Parathyroid adenoma (tissue), 2 donors: ENCODE measurements at regions not wholly inside any gene's neighbourhood (a gene's known extent, or its start where the extent isn't known, plus 50 kb on each side); places are given as distances from the start of the nearest gene placed in this dataset.

Experiments used
- H2AFZ ChIP-seq: fragments of 300-600 bp; sonication (generic); one replicate; pipeline ENCODE4 v1.7.0; 2017; ENCODE audit warnings: antibody characterized with exemption, mild to moderate bottlenecking
- H3K27ac ChIP-seq: fragments of 300-600 bp; sonication (generic); one replicate; pipeline ENCODE4 v1.7.0; 2017
- H3K27me3 ChIP-seq: fragments of 300-600 bp; sonication (generic); one replicate; pipeline ENCODE4 v1.7.0; 2017; ENCODE audit warnings: low read length; ENCODE audit not compliant: control insufficient read depth, insufficient read depth
- H3K36me3 ChIP-seq: fragments of 300-600 bp; sonication (generic); one replicate; pipeline ENCODE4 v1.7.0; 2017; ENCODE audit warnings: low read length; ENCODE audit not compliant: control insufficient read depth, insufficient read depth
- H3K4me1 ChIP-seq: fragments of 300-600 bp; sonication (generic); one replicate; pipeline ENCODE4 v1.7.0; 2017; ENCODE audit warnings: control low read depth
- H3K4me2 ChIP-seq: fragments of 300-600 bp; sonication (generic); one replicate; pipeline ENCODE4 v1.7.0; 2017; ENCODE audit warnings: low read length
- H3K4me3 ChIP-seq: fragments of 300-600 bp; sonication (generic); one replicate; pipeline ENCODE4 v1.7.0; 2017; ENCODE audit warnings: low read depth, low read length
- H3K79me2 ChIP-seq: fragments of 300-600 bp; sonication (generic); one replicate; pipeline ENCODE4 v1.7.0; 2017; ENCODE audit warnings: control low read depth
- H3K9ac ChIP-seq: fragments of 300-600 bp; sonication (generic); one replicate; pipeline ENCODE4 v1.7.0; 2017; ENCODE audit warnings: mild to moderate bottlenecking
- H3K9me3 ChIP-seq: fragments of 300-600 bp; sonication (generic); one replicate; pipeline ENCODE4 v1.7.0; 2017; ENCODE audit warnings: low read length; ENCODE audit not compliant: control insufficient read depth
- CTCF ChIP-seq: fragments of 300-600 bp; sonication (generic); IDR thresholded peaks from one replicate; pipeline ENCODE4 v1.7.0; 2017; ENCODE audit warnings: antibody characterized with exemption, mild to moderate bottlenecking
- donor health status: primary hyperparathyroidism.

- Histone ChIP-seq H3K36me3 (no peaks in the 10 kb centered on the region), H3K4me3 (no peak overlapping the region)
- TF ChIP-seq CTCF, result no peak
Observed at GRCh38 chr7:54097886-54098285, 444.3 kb upstream of the VSTM2A start.

GRCh38 chr7:54109501-54109900 lies 432.7 kb upstream of the VSTM2A start:
- H2AFZ ChIP-seq, result no peak overlapping the region
- no peaks in the 10 kb centered on the region for H3K4me1 ChIP-seq
- no peak overlapping the region for H3K4me2 ChIP-seq
- no peaks in the 10 kb centered on the region for H3K36me3 ChIP-seq
- no peaks in the 10 kb centered on the region for H3K9me3 ChIP-seq
- H3K79me2 ChIP-seq, result no peaks in the 10 kb centered on the region
- no peak overlapping the region for H3K9ac ChIP-seq
- H3K27ac ChIP-seq, result no peak overlapping the region
- no peak for TF ChIP-seq CTCF
- H3K4me3 ChIP-seq, result no peak overlapping the region
- H3K27me3 ChIP-seq, result no peaks in the 10 kb centered on the region

More at GRCh38 chr7:54097886-54098285, 444.3 kb upstream of the VSTM2A start:
- H3K9ac ChIP-seq, result no peak overlapping the region
- no peaks in the 10 kb centered on the region for H3K27me3 ChIP-seq
- no peaks in the 10 kb centered on the region for H3K9me3 ChIP-seq
- H3K79me2 ChIP-seq, result no peaks in the 10 kb centered on the region
- H2AFZ ChIP-seq, result no peak overlapping the region
- no peak overlapping the region for H3K4me2 ChIP-seq
- H3K27ac ChIP-seq, result no peak overlapping the region
- H3K4me1 ChIP-seq, result no peaks in the 10 kb centered on the region

- Histone ChIP-seq H3K9me3 (no peaks in the 10 kb centered on the region), H3K36me3 (no peaks in the 10 kb centered on the region), H3K4me2 (no peak overlapping the region), H3K27ac (no peak overlapping the region), H3K9ac (no peak overlapping the region), H2AFZ (no peak overlapping the region), H3K4me3 (no peak overlapping the region), H3K27me3 (no peaks in the 10 kb centered on the region), H3K79me2 (no peaks in the 10 kb centered on the region), H3K4me1 (no peaks in the 10 kb centered on the region)
- no peak for TF ChIP-seq CTCF
Observed at GRCh38 chr7:54111814-54112511, 430.2 kb upstream of the VSTM2A start.

- Histone ChIP-seq H3K4me1 (no peaks in the 10 kb centered on the region), H3K9ac (no peak overlapping the region), H2AFZ (no peak overlapping the region), H3K4me3 (no peak overlapping the region), H3K9me3 (no peaks in the 10 kb centered on the region), H3K36me3 (no peaks in the 10 kb centered on the region), H3K79me2 (no peaks in the 10 kb centered on the region), H3K27me3 (no peaks in the 10 kb centered on the region), H3K27ac (no peak overlapping the region), H3K4me2 (no peak overlapping the region)
- TF ChIP-seq CTCF, result no peak
Observed at GRCh38 chr7:54112567-54112966, 429.6 kb upstream of the VSTM2A start.
